K562 (cell line): ENCODE measurements at regions not wholly inside any gene's neighbourhood (a gene's known extent, or its start where the extent isn't known, plus 50 kb on each side); places are given as distances from the start of the nearest gene placed in this dataset.

ENCODE experiments used
- ARNT ChIP-seq, 2 experiments: fragments of 450-650 bp; IDR thresholded peaks; 2 replicates each; pipeline ENCODE4 v1.6.1; 2016; ENCODE audit warnings: mild to moderate bottlenecking in 1 of 2
- ATF7 ChIP-seq: fragments of 450-650 bp; IDR thresholded peaks from 2 replicates; pipeline ENCODE4 v1.7.1; 2014; ENCODE audit warnings: mild to moderate bottlenecking, moderate library complexity
- CCAR2 ChIP-seq: fragments of 200-400 bp; formaldehyde crosslinking; IDR thresholded peaks from 2 replicates; pipeline ENCODE4 v1.6.1; 2017; ENCODE audit warnings: mild to moderate bottlenecking, low read depth, low read length
- DDX20 ChIP-seq: fragments of 450-650 bp; IDR thresholded peaks from 2 replicates; pipeline ENCODE4 v1.6.1; 2016; ENCODE audit warnings: missing genetic modification characterization, low read depth, mild to moderate bottlenecking, missing compliant biosample characterization, moderate library complexity
- EP400 ChIP-seq: fragments of 450-650 bp; IDR thresholded peaks from 2 replicates; pipeline ENCODE4 v1.6.1; 2017; ENCODE audit warnings: antibody characterized with exemption, mild to moderate bottlenecking, moderate library complexity
- HLTF ChIP-seq: fragments of 450-650 bp; IDR thresholded peaks from 2 replicates; pipeline ENCODE4 v1.6.1; 2016
- KLF1 ChIP-seq: fragments of 450-650 bp; IDR thresholded peaks from 2 replicates; pipeline ENCODE4 v1.6.1; 2016; ENCODE audit warnings: missing genetic modification characterization, missing compliant biosample characterization
- MCM3 ChIP-seq: fragments of 450-650 bp; IDR thresholded peaks from 2 replicates; pipeline ENCODE4 v1.6.1; 2016
- MCM7 ChIP-seq, 2 experiments: fragments of 450-650 bp; IDR thresholded peaks; 2 replicates each; pipeline ENCODE4 v1.6.1; 2016 to 2018
- NFRKB ChIP-seq: fragments of 450-650 bp; IDR thresholded peaks from 2 replicates; pipeline ENCODE4 v1.6.1; 2016; ENCODE audit warnings: low read depth
- NONO ChIP-seq, 2 experiments: fragments of 200-400 bp in 1 of 2; fragments of 450-650 bp in 1 of 2; formaldehyde crosslinking in 1 of 2; IDR thresholded peaks; 2 replicates each; pipeline ENCODE4 v1.6.1; 2017; ENCODE audit warnings: low read depth in 2 of 2, mild to moderate bottlenecking in 2 of 2, moderate library complexity in 2 of 2, low read length in 1 of 2
- POLR2AphosphoS5 ChIP-seq: IDR thresholded peaks from 2 replicates; pipeline ENCODE4 v1.6.1; 2011; ENCODE audit warnings: mild to moderate bottlenecking, low read depth, low read length, moderate library complexity; ENCODE audit not compliant: control insufficient read depth, insufficient read depth
- RAD51 ChIP-seq: fragments of 450-650 bp; IDR thresholded peaks from 2 replicates; pipeline ENCODE4 v1.7.1; 2016; ENCODE audit warnings: low read depth, mild to moderate bottlenecking, borderline replicate concordance
- RBM25 ChIP-seq: fragments of 200-400 bp; formaldehyde crosslinking; IDR thresholded peaks from 2 replicates; pipeline ENCODE4 v1.6.1; 2018; ENCODE audit warnings: low read length, low read depth, moderate library complexity; ENCODE audit not compliant: severe bottlenecking
- RFX7 ChIP-seq: fragments of 250-450 bp; sonication (Bioruptor Pico); IDR thresholded peaks from 2 replicates; pipeline ENCODE4 v1.5.1; 2021; ENCODE audit warnings: mild to moderate bottlenecking
- SNRNP70 ChIP-seq: fragments of 200-400 bp; formaldehyde crosslinking; optimal IDR thresholded peaks from 2 replicates; pipeline ENCODE3; 2017; ENCODE audit warnings: low read depth, low read length
- TAF9B ChIP-seq: fragments of 450-650 bp; IDR thresholded peaks from 2 replicates; pipeline ENCODE4 v1.6.1; 2018; ENCODE audit warnings: mild to moderate bottlenecking; ENCODE audit not compliant: partially characterized antibody
- ZBTB7A ChIP-seq: IDR thresholded peaks from 2 replicates; pipeline ENCODE4 v1.6.1; 2011; ENCODE audit warnings: low read depth, mild to moderate bottlenecking, low read length, moderate library complexity, borderline replicate concordance; ENCODE audit not compliant: control insufficient read depth
- ZNF224 ChIP-seq: sonication (generic); formaldehyde crosslinking; IDR thresholded peaks from 2 replicates; pipeline ENCODE4 v1.8.0; 2022; ENCODE audit warnings: mild to moderate bottlenecking, missing genetic modification reagents
- ZNF282 ChIP-seq: sonication (generic); formaldehyde crosslinking; IDR thresholded peaks from 2 replicates; pipeline ENCODE4 v1.8.1; 2023; ENCODE audit warnings: missing genetic modification reagents
- ZNF668 ChIP-seq: fragments of 250-450 bp; sonication (Bioruptor Pico); IDR thresholded peaks from 2 replicates; pipeline ENCODE4 v1.8.0; 2022; ENCODE audit warnings: mild to moderate bottlenecking, inconsistent platforms
- TF ChIP-seq, protein P1 (sequence below): IDR thresholded peaks from 3 replicates; pipeline ENCODE4 v1.6.1; 2011; ENCODE audit warnings: borderline replicate concordance, mild to moderate bottlenecking, moderate library complexity; ENCODE audit not compliant: insufficient read length; ENCODE audit errors: extremely low read depth
- TF ChIP-seq, protein P2 (sequence below): fragments of 250-450 bp; sonication (Bioruptor Pico); IDR thresholded peaks from 2 replicates; pipeline ENCODE4 v1.8.0; 2021; ENCODE audit warnings: borderline replicate concordance, mild to moderate bottlenecking, moderate library complexity; ENCODE audit not compliant: poor library complexity, severe bottlenecking
- TF ChIP-seq, protein P3 (sequence below), 2 experiments: fragments of 250-450 bp in 1 of 2; fragments of 450-650 bp in 1 of 2; sonication (Bioruptor Pico) in 1 of 2; IDR thresholded peaks; 2 replicates each; pipeline versions ENCODE4 v1.6.1 to v1.8.0; 2016 to 2021; ENCODE audit warnings: mild to moderate bottlenecking in 2 of 2, moderate library complexity in 2 of 2, missing compliant biosample characterization in 1 of 2, missing genetic modification characterization in 1 of 2
- TF ChIP-seq, protein P4 (sequence below): sonication (generic); formaldehyde crosslinking; IDR thresholded peaks from 2 replicates; pipeline ENCODE4 v1.8.0; 2022; ENCODE audit warnings: mild to moderate bottlenecking, missing genetic modification reagents

DNA sequence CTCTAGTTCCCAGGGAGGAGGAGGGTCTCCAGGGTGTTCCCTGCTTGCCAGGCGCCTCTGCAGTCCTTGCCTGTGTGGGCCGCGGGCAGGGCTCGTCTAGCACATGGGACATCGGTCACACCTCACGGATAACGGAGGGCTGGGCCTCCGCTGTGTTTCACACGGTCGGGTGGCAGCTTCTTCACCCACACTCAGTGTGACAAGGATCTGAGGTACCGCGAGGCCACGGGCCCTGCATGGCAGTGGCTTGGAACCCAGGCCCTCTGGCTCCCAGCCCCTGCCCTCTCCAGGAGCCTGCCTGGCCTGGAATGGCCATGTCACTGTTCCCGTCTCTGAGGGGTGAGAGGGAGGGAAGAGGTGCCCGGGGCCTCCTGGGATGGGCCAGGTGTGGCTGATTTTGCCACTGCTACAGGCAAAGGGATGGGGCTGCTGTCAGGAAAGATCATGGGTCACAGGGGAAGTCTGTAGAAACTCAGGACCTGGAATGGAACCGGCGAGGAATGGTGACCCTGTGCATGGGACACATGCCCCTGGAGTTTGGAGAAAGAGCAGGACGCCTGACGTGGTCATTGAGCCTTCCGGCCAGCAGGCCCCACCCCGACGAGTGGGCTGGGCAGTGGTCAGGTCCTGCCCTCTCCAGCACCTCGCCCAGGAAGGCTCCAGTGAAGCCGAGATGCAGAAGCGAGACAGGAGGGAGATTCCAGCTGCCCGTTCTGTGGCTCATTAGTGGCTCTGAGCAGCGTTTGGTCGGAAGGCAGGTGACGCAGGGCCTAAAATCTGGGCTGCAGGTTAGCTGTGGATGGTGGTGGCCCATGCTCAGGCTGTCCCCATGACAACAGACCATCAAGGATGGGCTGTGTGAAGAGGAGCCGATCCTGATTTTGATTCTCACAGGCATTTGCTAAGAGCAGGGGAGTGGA, 76.5 kb upstream of the GSE1 start (continued):
- TF ChIP-seq, protein P1, sequence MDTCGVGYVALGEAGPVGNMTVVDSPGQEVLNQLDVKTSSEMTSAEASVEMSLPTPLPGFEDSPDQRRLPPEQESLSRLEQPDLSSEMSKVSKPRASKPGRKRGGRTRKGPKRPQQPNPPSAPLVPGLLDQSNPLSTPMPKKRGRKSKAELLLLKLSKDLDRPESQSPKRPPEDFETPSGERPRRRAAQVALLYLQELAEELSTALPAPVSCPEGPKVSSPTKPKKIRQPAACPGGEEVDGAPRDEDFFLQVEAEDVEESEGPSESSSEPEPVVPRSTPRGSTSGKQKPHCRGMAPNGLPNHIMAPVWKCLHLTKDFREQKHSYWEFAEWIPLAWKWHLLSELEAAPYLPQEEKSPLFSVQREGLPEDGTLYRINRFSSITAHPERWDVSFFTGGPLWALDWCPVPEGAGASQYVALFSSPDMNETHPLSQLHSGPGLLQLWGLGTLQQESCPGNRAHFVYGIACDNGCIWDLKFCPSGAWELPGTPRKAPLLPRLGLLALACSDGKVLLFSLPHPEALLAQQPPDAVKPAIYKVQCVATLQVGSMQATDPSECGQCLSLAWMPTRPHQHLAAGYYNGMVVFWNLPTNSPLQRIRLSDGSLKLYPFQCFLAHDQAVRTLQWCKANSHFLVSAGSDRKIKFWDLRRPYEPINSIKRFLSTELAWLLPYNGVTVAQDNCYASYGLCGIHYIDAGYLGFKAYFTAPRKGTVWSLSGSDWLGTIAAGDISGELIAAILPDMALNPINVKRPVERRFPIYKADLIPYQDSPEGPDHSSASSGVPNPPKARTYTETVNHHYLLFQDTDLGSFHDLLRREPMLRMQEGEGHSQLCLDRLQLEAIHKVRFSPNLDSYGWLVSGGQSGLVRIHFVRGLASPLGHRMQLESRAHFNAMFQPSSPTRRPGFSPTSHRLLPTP = no peak
- no peak for TF ChIP-seq ZNF282 (CRISPR knock-in tag)
- TF ChIP-seq, protein P2, sequence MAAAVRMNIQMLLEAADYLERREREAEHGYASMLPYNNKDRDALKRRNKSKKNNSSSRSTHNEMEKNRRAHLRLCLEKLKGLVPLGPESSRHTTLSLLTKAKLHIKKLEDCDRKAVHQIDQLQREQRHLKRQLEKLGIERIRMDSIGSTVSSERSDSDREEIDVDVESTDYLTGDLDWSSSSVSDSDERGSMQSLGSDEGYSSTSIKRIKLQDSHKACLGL (CRISPR knock-in tag) = no peak
- TF ChIP-seq SNRNP70 = no peak
- TF ChIP-seq ATF7 = no peak
- TF ChIP-seq RBM25 = no peak
- TF ChIP-seq MCM7 (IDR thresholded peaks at IDR 0.05) = no peak
- TF ChIP-seq, protein P3, sequence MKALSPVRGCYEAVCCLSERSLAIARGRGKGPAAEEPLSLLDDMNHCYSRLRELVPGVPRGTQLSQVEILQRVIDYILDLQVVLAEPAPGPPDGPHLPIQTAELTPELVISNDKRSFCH (CRISPR knock-in tag; IDR thresholded peaks at IDR 0.05) = no peak
- TF ChIP-seq, protein P3 (tag; IDR thresholded peaks at IDR 0.05) = no peak
- no peak for TF ChIP-seq NONO (IDR thresholded peaks at IDR 0.05; ENCODE audit: low read depth in 2 of 2, low read length in 1 of 2)
- 0 out of 2 replicates have a peak, but pooled peaks have one; percentile 50 for TF ChIP-seq KLF1 (tag)
- TF ChIP-seq RFX7 (CRISPR knock-in tag) = no peak
- no peak for TF ChIP-seq ZNF224 (CRISPR knock-in tag)
- no peak for TF ChIP-seq ARNT (IDR thresholded peaks at IDR 0.05)
- no peak for TF ChIP-seq HLTF
- TF ChIP-seq, protein P4, sequence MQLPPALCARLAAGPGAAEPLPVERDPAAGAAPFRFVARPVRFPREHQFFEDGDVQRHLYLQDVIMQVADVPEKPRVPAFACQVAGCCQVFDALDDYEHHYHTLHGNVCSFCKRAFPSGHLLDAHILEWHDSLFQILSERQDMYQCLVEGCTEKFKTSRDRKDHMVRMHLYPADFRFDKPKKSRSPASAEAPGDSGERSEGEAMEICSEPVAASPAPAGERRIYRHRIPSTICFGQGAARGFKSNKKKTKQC (CRISPR knock-in tag) = no peak
- TF ChIP-seq CCAR2 = no peak
- TF ChIP-seq NFRKB = no peak
- no peak for TF ChIP-seq POLR2AphosphoS5
- TF ChIP-seq TAF9B = no peak
- TF ChIP-seq RAD51 = no peak
- TF ChIP-seq EP400 = no peak
- no peak for TF ChIP-seq ZBTB7A
- TF ChIP-seq ZNF668 (CRISPR knock-in tag) = no peak
- no peak for TF ChIP-seq MCM3
- TF ChIP-seq DDX20 = no peak
